Ishikawa (cell line): ENCODE measurements at regions not wholly inside any gene's neighbourhood (a gene's known extent, or its start where the extent isn't known, plus 50 kb on each side); places are given as distances from the start of the nearest gene placed in this dataset.

Experiments
- CEBPB ChIP-seq: IDR thresholded peaks from 2 replicates; pipeline ENCODE4 v1.6.1; 2012
- EGR1 ChIP-seq: IDR thresholded peaks from 2 replicates; pipeline ENCODE4 v1.6.1; 2012
- NFIC ChIP-seq: IDR thresholded peaks from 2 replicates; pipeline ENCODE4 v1.6.1; 2012
- RAD21 ChIP-seq: IDR thresholded peaks from 2 replicates; pipeline ENCODE4 v1.6.1; 2012; ENCODE audit warnings: low read depth
- REST ChIP-seq: IDR thresholded peaks from 2 replicates; pipeline ENCODE4 v1.6.1; 2012; ENCODE audit warnings: low read depth, mild to moderate bottlenecking
- TCF12 ChIP-seq: IDR thresholded peaks from 2 replicates; pipeline ENCODE4 v1.6.1; 2012; ENCODE audit warnings: low read depth
- YY1 ChIP-seq: IDR thresholded peaks from 2 replicates; pipeline ENCODE4 v1.6.1; 2012; ENCODE audit warnings: low read depth
- ZBTB7A ChIP-seq: IDR thresholded peaks from 2 replicates; pipeline ENCODE4 v1.6.1; 2012; ENCODE audit warnings: low read depth

GRCh38 chr1:238360474-238360873, 469.8 kb upstream of the ZP4 start:
- TF ChIP-seq RAD21: no peak
- no peak for TF ChIP-seq REST
- TF ChIP-seq TCF12: no peak
- no peak for TF ChIP-seq YY1
- TF ChIP-seq NFIC: no peak
- TF ChIP-seq CEBPB: no peak
- TF ChIP-seq EGR1: no peak
- TF ChIP-seq ZBTB7A: no peak
